NB4 (cell line): ENCODE measurements at regions not wholly inside any gene's neighbourhood (a gene's known extent, or its start where the extent isn't known, plus 50 kb on each side); places are given as distances from the start of the nearest gene placed in this dataset.

Experiments
- MAX ChIP-seq: IDR thresholded peaks from 2 replicates; pipeline ENCODE4 v1.6.1; 2011; ENCODE audit warnings: low read depth, low read length
- MYC ChIP-seq: IDR thresholded peaks from 2 replicates; pipeline ENCODE4 v1.6.1; 2011; ENCODE audit warnings: low read depth, low read length
- POLR2A ChIP-seq: IDR thresholded peaks from 2 replicates; pipeline ENCODE4 v1.6.1; 2011; ENCODE audit warnings: mild to moderate bottlenecking; ENCODE audit not compliant: insufficient read length; ENCODE audit errors: extremely low read depth

DNA sequence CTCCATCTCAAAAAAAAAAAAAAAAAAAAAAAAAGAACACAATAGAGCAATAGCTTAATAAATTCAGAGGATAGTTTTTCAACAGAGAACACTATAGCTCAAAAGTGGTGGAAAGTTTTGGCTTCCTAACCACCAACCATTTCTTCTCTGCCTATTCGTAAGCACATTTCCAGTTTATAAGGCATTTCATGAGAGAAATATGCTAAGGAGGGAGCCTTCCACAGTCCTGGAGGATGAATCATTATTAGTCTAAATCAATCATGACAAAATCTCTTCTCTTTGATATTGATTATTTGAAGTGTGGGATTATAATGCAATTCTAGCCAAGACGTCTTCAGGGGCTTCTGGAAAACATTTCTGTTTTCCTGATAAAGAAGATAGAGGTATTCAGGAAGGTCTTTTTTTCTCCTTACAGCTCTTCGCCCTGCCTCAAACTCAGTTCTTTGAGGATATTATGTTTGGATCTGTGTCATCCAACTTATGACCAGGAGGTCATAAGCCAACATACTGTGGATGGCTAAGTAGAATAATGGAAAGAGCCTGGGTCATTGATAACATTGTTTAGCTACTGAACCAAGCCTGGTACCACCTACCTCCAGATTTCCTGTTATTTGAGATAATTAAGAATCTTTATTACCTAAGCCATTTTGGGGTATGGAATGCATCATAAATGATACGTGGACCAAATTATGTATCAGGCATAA is 207.3 kb downstream of the TRIB2 start:
- TF ChIP-seq POLR2A (no peak), MYC (no peak), MAX (no peak)
